Activated CD4-positive, alpha-beta memory T cell treated with anti-CD3 and anti-CD28 coated beads, Interleukin-2, amount 10 ng/mL, durations not matched to agents 7 days and 5 days (primary cell): ENCODE measurements at regions not wholly inside any gene's neighbourhood (a gene's known extent, or its start where the extent isn't known, plus 50 kb on each side); places are given as distances from the start of the nearest gene placed in this dataset.
"Not testable (repeated sequence)": the region's sequence is repeated elsewhere in the genome, so short reads cannot be mapped to it uniquely, and the experiment has no call there.

ENCODE experiments used
- CTCF ChIA-PET: fragments of 350-600 bp; sonication (Branson Sonifier 250); formaldehyde crosslinking; loops from one replicate; lab custom pipeline; 2021; ENCODE audit warnings: antibody characterized with exemption, inconsistent platforms; lab: Charles Lee
- POLR2A ChIA-PET: fragments of 350-600 bp; sonication (Branson Sonifier 250); formaldehyde crosslinking; loops from one replicate; lab custom pipeline; 2021; ENCODE audit warnings: antibody characterized with exemption; lab: Charles Lee
- DNase-seq: peaks from one replicate; pipeline ENCODE4 v3.0.0-alpha.2; 2020
- H3K27ac Mint-ChIP-seq: one replicate; pipeline ENCODE4 v1.8.0; 2021; ENCODE audit warnings: mild to moderate bottlenecking, mixed read lengths
- H3K27me3 Mint-ChIP-seq: one replicate; pipeline ENCODE4 v1.8.0; 2021; ENCODE audit warnings: mixed read lengths
- H3K36me3 Mint-ChIP-seq: one replicate; pipeline ENCODE4 v1.8.0; 2021; ENCODE audit warnings: low read depth, mixed read lengths
- H3K4me1 Mint-ChIP-seq: one replicate; pipeline ENCODE4 v1.8.0; 2021; ENCODE audit warnings: mixed read lengths
- H3K4me3 Mint-ChIP-seq: one replicate; pipeline ENCODE4 v1.8.0; 2021; ENCODE audit warnings: mild to moderate bottlenecking, mixed read lengths
- H3K9me3 Mint-ChIP-seq: one replicate; pipeline ENCODE4 v1.8.0; 2021; ENCODE audit warnings: mixed read lengths

GRCh38 chr2:62407838-62408237 is 98.2 kb downstream of the TMEM17 start:
- Mint-ChIP-seq H3K27me3 (no peaks in the 10 kb centered on the region), H3K36me3 (no peaks in the 10 kb centered on the region), H3K4me1 (peaks cover 2% of the 10 kb centered on the region), H3K4me3 (no peak overlapping the region), H3K27ac (no peak overlapping the region), H3K9me3 (no peaks in the 10 kb centered on the region)
- no peak for DNase-seq
- ChIA-PET CTCF (interaction anchor here (0.6 kb wide), 1 partner anchor 10 kb away, joined by 3 read pairs; no protein-coding TSS in a partner anchor), POLR2A (no interaction called here)

- H3K27ac Mint-ChIP-seq: no peak overlapping the region
- no peak for DNase-seq
- ChIA-PET POLR2A (no interaction called here), CTCF (no interaction called here)
- no peak overlapping the region for H3K4me3 Mint-ChIP-seq
- H3K4me1 Mint-ChIP-seq: peaks cover 2% of the 10 kb centered on the region
- H3K27me3 Mint-ChIP-seq: no peaks in the 10 kb centered on the region
- H3K36me3 Mint-ChIP-seq: no peaks in the 10 kb centered on the region
- no peaks in the 10 kb centered on the region for H3K9me3 Mint-ChIP-seq
Measured at GRCh38 chr2:62407401-62407800, 98.6 kb downstream of the TMEM17 start.

GRCh38 chr2:62406573-62407043 is 99.4 kb downstream of the TMEM17 start:
- Mint-ChIP-seq H3K4me3 (no peak overlapping the region), H3K4me1 (no peaks in the 10 kb centered on the region), H3K9me3 (no peaks in the 10 kb centered on the region), H3K36me3 (no peaks in the 10 kb centered on the region), H3K27me3 (no peaks in the 10 kb centered on the region), H3K27ac (no peak overlapping the region)
- ChIA-PET POLR2A (no interaction called here), CTCF (no interaction called here)
- DNase-seq: no peak

- Mint-ChIP-seq H3K27ac (no peak overlapping the region), H3K9me3 (no peaks in the 10 kb centered on the region)
- POLR2A ChIA-PET: no interaction called here
Measured at GRCh38 chr2:62404913-62405312, 101.1 kb downstream of the TMEM17 start.

GRCh38 chr2:62402156-62402555 is 103.8 kb downstream of the TMEM17 start:
- Mint-ChIP-seq H3K36me3 (no peaks in the 10 kb centered on the region), H3K4me3 (no peak overlapping the region), H3K27me3 (peaks cover 2% of the 10 kb centered on the region), H3K4me1 (no peaks in the 10 kb centered on the region), H3K9me3 (no peaks in the 10 kb centered on the region), H3K27ac (no peak overlapping the region)
- POLR2A ChIA-PET: no interaction called here
- DNase-seq: no peak
- CTCF ChIA-PET: interaction anchor here (1.2 to 1.9 kb wide), 3 partner anchors 9 to 221 kb away, joined by 3 to 7 read pairs (median 5); no protein-coding TSS in a partner anchor

More at GRCh38 chr2:62404913-62405312, 101.1 kb downstream of the TMEM17 start:
- Mint-ChIP-seq H3K36me3 (no peaks in the 10 kb centered on the region), H3K4me1 (no peaks in the 10 kb centered on the region), H3K27me3 (no peaks in the 10 kb centered on the region), H3K4me3 (no peak overlapping the region)
- DNase-seq: no peak
- CTCF ChIA-PET: no interaction called here

- no peak for DNase-seq
- H3K36me3 Mint-ChIP-seq: no peaks in the 10 kb centered on the region
- ChIA-PET CTCF (interaction anchor here (0.6 to 1.0 kb wide), 2 partner anchors 10 to 13 kb away, joined by 3 read pairs; no protein-coding TSS in a partner anchor), POLR2A (interaction anchor here (0.6 kb wide), 1 partner anchor 1079 kb away, joined by 3 read pairs; no protein-coding TSS in a partner anchor)
- H3K9me3 Mint-ChIP-seq: no peaks in the 10 kb centered on the region
- no peaks in the 10 kb centered on the region for H3K4me1 Mint-ChIP-seq
- H3K27ac Mint-ChIP-seq: no peak overlapping the region
- H3K27me3 Mint-ChIP-seq: peaks cover 11% of the 10 kb centered on the region
- H3K4me3 Mint-ChIP-seq: no peak overlapping the region
Measured at GRCh38 chr2:62398356-62398755, 107.6 kb downstream of the TMEM17 start.

- CTCF ChIA-PET: interaction anchor here (0.8 kb wide), 1 partner anchor 12 kb away, joined by 5 read pairs; no protein-coding TSS in a partner anchor
- Mint-ChIP-seq H3K27me3 (peaks cover 13% of the 10 kb centered on the region), H3K27ac (no peak overlapping the region), H3K4me3 (no peak overlapping the region), H3K36me3 (no peaks in the 10 kb centered on the region), H3K9me3 (peaks cover 2% of the 10 kb centered on the region), H3K4me1 (no peaks in the 10 kb centered on the region)
- POLR2A ChIA-PET: no interaction called here
- no peak for DNase-seq
Measured at GRCh38 chr2:62396880-62397279, 109.1 kb downstream of the TMEM17 start.

GRCh38 chr2:62393293-62393692 is 112.7 kb downstream of the TMEM17 start:
- Mint-ChIP-seq H3K36me3 (no peaks in the 10 kb centered on the region), H3K27ac (no peak overlapping the region), H3K4me1 (no peaks in the 10 kb centered on the region), H3K27me3 (peaks cover 12% of the 10 kb centered on the region), H3K9me3 (peaks cover 2% of the 10 kb centered on the region), H3K4me3 (no peak overlapping the region)
- POLR2A ChIA-PET: no interaction called here
- CTCF ChIA-PET: no interaction called here
- no peak for DNase-seq

GRCh38 chr2:62391696-62392095 is 114.3 kb downstream of the TMEM17 start:
- no peak for DNase-seq
- POLR2A ChIA-PET: no interaction called here
- Mint-ChIP-seq H3K4me1 (no peaks in the 10 kb centered on the region), H3K9me3 (peaks cover 2% of the 10 kb centered on the region), H3K27ac (no peak overlapping the region), H3K4me3 (no peak overlapping the region), H3K27me3 (peaks cover 12% of the 10 kb centered on the region), H3K36me3 (no peaks in the 10 kb centered on the region)
- CTCF ChIA-PET: no interaction called here

- H3K27ac Mint-ChIP-seq, H3K27me3 Mint-ChIP-seq, H3K4me3 Mint-ChIP-seq, H3K4me1 Mint-ChIP-seq, H3K36me3 Mint-ChIP-seq, POLR2A ChIA-PET, DNase-seq, H3K9me3 Mint-ChIP-seq: not testable (repeated sequence)
- CTCF ChIA-PET: interaction anchor here (0.5 kb wide), 1 partner anchor 271 kb away, joined by 5 read pairs; no protein-coding TSS in a partner anchor
Measured at GRCh38 chr2:62386378-62386777, 119.6 kb downstream of the TMEM17 start.

GRCh38 chr2:62383846-62384245 is 122.1 kb downstream of the TMEM17 start:
- Mint-ChIP-seq H3K36me3 (no peaks in the 10 kb centered on the region), H3K9me3 (peaks cover 3% of the 10 kb centered on the region), H3K27me3 (peaks cover 2% of the 10 kb centered on the region), H3K27ac (no peak overlapping the region), H3K4me1 (no peaks in the 10 kb centered on the region), H3K4me3 (no peak overlapping the region)
- POLR2A ChIA-PET: no interaction called here
- CTCF ChIA-PET: no interaction called here
- DNase-seq: no peak

- H3K4me3 Mint-ChIP-seq: no peak overlapping the region
- H3K36me3 Mint-ChIP-seq: no peaks in the 10 kb centered on the region
- peaks cover 3% of the 10 kb centered on the region for H3K9me3 Mint-ChIP-seq
- peaks cover 2% of the 10 kb centered on the region for H3K27me3 Mint-ChIP-seq
- H3K27ac Mint-ChIP-seq: no peak overlapping the region
- H3K4me1 Mint-ChIP-seq: no peaks in the 10 kb centered on the region
- CTCF ChIA-PET: no interaction called here
- POLR2A ChIA-PET: no interaction called here
- DNase-seq: no peak
Measured at GRCh38 chr2:62382757-62383156, 123.2 kb downstream of the TMEM17 start.

GRCh38 chr2:62382122-62382521 is 123.9 kb downstream of the TMEM17 start:
- Mint-ChIP-seq H3K36me3 (no peaks in the 10 kb centered on the region), H3K4me1 (no peaks in the 10 kb centered on the region), H3K4me3 (no peak overlapping the region), H3K27ac (no peak overlapping the region), H3K27me3 (peaks cover 2% of the 10 kb centered on the region), H3K9me3 (peaks cover 3% of the 10 kb centered on the region)
- CTCF ChIA-PET: no interaction called here
- DNase-seq: no peak
- POLR2A ChIA-PET: no interaction called here

GRCh38 chr2:62381656-62382055 is 124.3 kb downstream of the TMEM17 start:
- Mint-ChIP-seq H3K4me1 (no peaks in the 10 kb centered on the region), H3K27ac (no peak overlapping the region), H3K4me3 (no peak overlapping the region), H3K27me3 (peaks cover 2% of the 10 kb centered on the region), H3K9me3 (peaks cover 3% of the 10 kb centered on the region), H3K36me3 (no peaks in the 10 kb centered on the region)
- DNase-seq: no peak
- CTCF ChIA-PET: no interaction called here
- POLR2A ChIA-PET: no interaction called here
